Upper lobe of left lung (tissue), 4 donors: ENCODE measurements at regions not wholly inside any gene's neighbourhood (a gene's known extent, or its start where the extent isn't known, plus 50 kb on each side); places are given as distances from the start of the nearest gene placed in this dataset.

Experiments
- EP300 ChIP-seq, 4 donors: sonication (generic); formaldehyde crosslinking; IDR thresholded peaks; one replicate each; pipeline ENCODE4 v1.5.1; 2017; ENCODE audit warnings: antibody characterized with exemption in 4 of 4, control low read depth in 2 of 4
- POLR2A ChIP-seq, 4 donors: fragments of 450-650 bp; IDR thresholded peaks; one replicate each; pipeline ENCODE4 v1.5.1; 2016 to 2017; ENCODE audit warnings: antibody characterized with exemption in 4 of 4, mild to moderate bottlenecking in 2 of 4
- POLR2AphosphoS5 ChIP-seq, 2 donors: sonication (generic); formaldehyde crosslinking; IDR thresholded peaks; one replicate each; pipeline ENCODE4 v1.5.1; 2017; ENCODE audit warnings: antibody characterized with exemption in 2 of 2
- TF ChIP-seq, protein P1 (sequence below), 6 experiments: fragments of 450-650 bp in 4 of 6; fragments of 200-600 bp in 2 of 6; sonication (generic) in 2 of 6; IDR thresholded peaks; one replicate each; pipeline ENCODE4 v1.5.1; 2016 to 2019; ENCODE audit warnings: antibody characterized with exemption in 6 of 6

DNA sequence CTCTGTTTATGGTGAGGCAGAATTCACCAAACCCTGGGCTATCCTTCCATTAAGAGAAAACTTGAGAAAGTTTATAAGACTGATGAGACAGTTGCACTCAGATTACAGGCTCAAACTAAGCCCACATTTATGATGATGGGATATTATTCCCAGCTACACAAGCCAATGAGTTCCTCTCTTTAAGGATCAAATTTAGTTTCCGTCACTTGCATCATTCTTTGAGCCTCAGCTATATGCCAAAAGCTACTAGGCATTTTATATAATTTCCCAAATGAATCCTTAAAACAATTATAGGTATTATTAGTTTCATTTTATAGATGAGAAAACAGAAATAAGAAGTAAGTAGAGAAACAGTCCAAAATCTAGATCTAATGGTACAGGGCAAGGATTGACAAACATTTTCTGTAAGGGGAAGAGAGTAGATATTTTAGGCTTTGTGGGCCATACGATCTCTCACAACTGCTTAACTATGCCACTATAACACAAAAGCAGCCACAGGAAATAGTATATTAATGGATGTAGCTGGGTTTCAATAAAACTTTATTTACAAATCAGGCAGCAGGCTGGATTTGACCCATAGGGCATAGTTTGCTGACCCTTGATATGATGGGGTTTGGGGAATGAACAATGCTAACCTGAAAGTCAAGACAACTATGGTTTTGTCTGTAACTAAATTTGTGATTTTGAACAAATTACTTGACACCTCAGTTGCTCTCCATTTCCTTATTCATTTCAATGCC is 91.8 kb upstream of the PLXNC1 start:
- TF ChIP-seq, protein P1, sequence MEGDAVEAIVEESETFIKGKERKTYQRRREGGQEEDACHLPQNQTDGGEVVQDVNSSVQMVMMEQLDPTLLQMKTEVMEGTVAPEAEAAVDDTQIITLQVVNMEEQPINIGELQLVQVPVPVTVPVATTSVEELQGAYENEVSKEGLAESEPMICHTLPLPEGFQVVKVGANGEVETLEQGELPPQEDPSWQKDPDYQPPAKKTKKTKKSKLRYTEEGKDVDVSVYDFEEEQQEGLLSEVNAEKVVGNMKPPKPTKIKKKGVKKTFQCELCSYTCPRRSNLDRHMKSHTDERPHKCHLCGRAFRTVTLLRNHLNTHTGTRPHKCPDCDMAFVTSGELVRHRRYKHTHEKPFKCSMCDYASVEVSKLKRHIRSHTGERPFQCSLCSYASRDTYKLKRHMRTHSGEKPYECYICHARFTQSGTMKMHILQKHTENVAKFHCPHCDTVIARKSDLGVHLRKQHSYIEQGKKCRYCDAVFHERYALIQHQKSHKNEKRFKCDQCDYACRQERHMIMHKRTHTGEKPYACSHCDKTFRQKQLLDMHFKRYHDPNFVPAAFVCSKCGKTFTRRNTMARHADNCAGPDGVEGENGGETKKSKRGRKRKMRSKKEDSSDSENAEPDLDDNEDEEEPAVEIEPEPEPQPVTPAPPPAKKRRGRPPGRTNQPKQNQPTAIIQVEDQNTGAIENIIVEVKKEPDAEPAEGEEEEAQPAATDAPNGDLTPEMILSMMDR (IDR thresholded peaks at IDR 0.05), result no peak
- no peak for TF ChIP-seq POLR2A (IDR thresholded peaks at IDR 0.05)
- no peak for TF ChIP-seq POLR2AphosphoS5 (IDR thresholded peaks at IDR 0.05)
- no peak for TF ChIP-seq EP300 (IDR thresholded peaks at IDR 0.05)
